Kidney (tissue), 13 donors: ENCODE measurements at regions not wholly inside any gene's neighbourhood (a gene's known extent, or its start where the extent isn't known, plus 50 kb on each side); places are given as distances from the start of the nearest gene placed in this dataset.

Experiments used
- DNase-seq, 5 donors: peaks; one replicate each; pipeline ENCODE4 v3.0.0-alpha.2; 2013 to 2020
- FAIRE-seq: peaks from 2 replicates; lab custom pipeline; 2012; peaks lifted over from hg19 to GRCh38; lab: Jason Lieb, UNC
- H3K27ac ChIP-seq, 2 donors: one replicate each; pipeline ENCODE4 v1.7.0; 2013; ENCODE audit warnings: low read depth in 2 of 2, low read length in 2 of 2, inconsistent platforms in 1 of 2
- H3K27me3 ChIP-seq: one replicate; pipeline ENCODE4 v1.7.1; 2013; ENCODE audit warnings: low read length, inconsistent platforms; ENCODE audit not compliant: control insufficient read depth, insufficient read depth
- H3K36me3 ChIP-seq, 3 donors: one replicate each; pipeline versions ENCODE4 v1.7.0 to v1.7.1; 2013; ENCODE audit warnings: low read length in 3 of 3, control low read depth in 1 of 3, inconsistent platforms in 1 of 3; ENCODE audit not compliant: insufficient read depth in 3 of 3, control insufficient read depth in 2 of 3
- H3K4me1 ChIP-seq, 3 donors: one replicate each; pipeline versions ENCODE4 v1.7.0 to v1.7.1; 2013; ENCODE audit warnings: low read length in 3 of 3, inconsistent platforms in 1 of 3, low read depth in 1 of 3; ENCODE audit not compliant: control insufficient read depth in 2 of 3, insufficient read depth in 2 of 3
- H3K4me3 ChIP-seq, 3 donors: one replicate each; pipeline versions ENCODE4 v1.7.0 to v1.8.1; 2013; ENCODE audit warnings: low read length in 3 of 3, control low read depth in 1 of 3, inconsistent platforms in 1 of 3
- H3K9ac ChIP-seq, 3 donors: one replicate each; pipeline versions ENCODE4 v1.7.0 to v1.7.1; 2013; ENCODE audit warnings: low read length in 3 of 3, control low read depth in 1 of 3, inconsistent platforms in 1 of 3
- H3K9me3 ChIP-seq, 3 donors: one replicate each; pipeline versions ENCODE4 v1.7.0 to v1.7.1; 2013; ENCODE audit warnings: low read length in 3 of 3, control low read depth in 1 of 3, inconsistent platforms in 1 of 3; ENCODE audit not compliant: control insufficient read depth in 2 of 3, insufficient read depth in 1 of 3
- CTCF ChIP-seq: IDR thresholded peaks from 3 replicates; pipeline ENCODE4 v1.5.1; 2012; ENCODE audit warnings: mild to moderate bottlenecking, moderate library complexity, borderline replicate concordance; ENCODE audit not compliant: insufficient read depth; ENCODE audit errors: extremely low read depth
- intact Hi-C: fragments of 100-400 bp; cut with DNase I; formaldehyde crosslinking; loops from one replicate; pipeline ENCODE4 v1.11.1; 2022
- donor health status: control.
- donor health status: control.
- donor health status: control.
- donor health status: control.
- donor health status: control.
- donor health status: DM: yes; HTN: yes; CAD: no.
- donor health status: Normal renal cell carcinoma (clear cell type).

DNA sequence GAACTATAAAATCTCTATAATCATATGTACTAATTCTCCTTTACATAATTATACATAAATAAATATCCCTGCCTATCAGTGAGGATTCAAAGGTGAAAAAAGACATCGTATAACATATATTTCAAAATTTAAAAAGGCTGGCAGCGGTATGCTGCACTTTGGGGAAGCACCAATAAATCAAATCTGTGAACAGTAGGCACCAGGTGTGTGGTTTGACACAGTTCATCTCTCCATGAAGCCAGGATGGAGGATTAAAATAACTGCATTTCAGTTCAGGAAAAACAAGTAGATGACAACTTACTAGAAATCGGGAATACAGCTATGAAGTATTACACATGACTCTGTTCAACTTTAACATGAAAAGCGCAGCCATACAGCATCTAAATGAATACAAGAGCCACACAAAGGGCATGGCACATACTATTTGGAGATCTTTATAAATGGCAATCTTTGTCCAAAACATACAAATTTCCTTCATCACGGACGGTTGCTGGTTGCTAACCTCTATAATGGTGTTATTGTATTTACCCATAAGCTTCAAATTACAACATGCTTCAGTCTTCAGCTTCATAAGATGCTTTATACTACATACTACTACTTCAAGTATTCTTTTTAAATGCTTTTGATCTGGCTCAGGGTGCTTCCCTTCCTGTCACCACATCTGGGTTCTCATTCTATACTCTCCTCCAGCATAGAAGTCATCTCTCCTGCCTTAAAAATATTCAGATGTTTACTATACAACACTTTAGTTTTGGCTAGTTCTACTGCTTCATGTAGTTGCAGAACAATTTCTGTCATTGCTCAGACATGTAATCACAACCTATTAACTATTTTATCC, 128.7 kb downstream of the KLF12 start:
- no peak overlapping the region for H3K4me3 ChIP-seq
- FAIRE-seq (no peak), DNase-seq (no peak)
- TF ChIP-seq CTCF: no peak
- no peaks in the 10 kb centered on the region for H3K36me3 ChIP-seq
- no peak overlapping the region for H3K27ac ChIP-seq
- no peaks in the 10 kb centered on the region for H3K9me3 ChIP-seq
- H3K4me1 ChIP-seq: no peaks in the 10 kb centered on the region
- no peak overlapping the region for H3K9ac ChIP-seq
- intact Hi-C loops: no loop called here
- H3K27me3 ChIP-seq: no peaks in the 10 kb centered on the region

- FAIRE-seq (no peak), DNase-seq (no peak)
- Histone ChIP-seq H3K4me3 (no peak overlapping the region), H3K4me1 (no peaks in the 10 kb centered on the region), H3K9ac (no peak overlapping the region), H3K9me3 (no peaks in the 10 kb centered on the region), H3K27me3 (no peaks in the 10 kb centered on the region), H3K36me3 (no peaks in the 10 kb centered on the region), H3K27ac (no peak overlapping the region)
- no peak for TF ChIP-seq CTCF
- intact Hi-C loops: no loop called here
Observed at GRCh38 chr13:74004109-74004508, 130.1 kb downstream of the KLF12 start.

GRCh38 chr13:74003374-74003773, 130.8 kb downstream of the KLF12 start:
- Histone ChIP-seq H3K36me3 (no peaks in the 10 kb centered on the region), H3K9ac (no peak overlapping the region), H3K4me3 (no peak overlapping the region), H3K27ac (no peak overlapping the region), H3K9me3 (no peaks in the 10 kb centered on the region), H3K27me3 (no peaks in the 10 kb centered on the region), H3K4me1 (no peaks in the 10 kb centered on the region)
- no peak for FAIRE-seq
- intact Hi-C loops: no loop called here
- no peak for TF ChIP-seq CTCF
- no peak for DNase-seq

GRCh38 chr13:74000876-74001275, 133.3 kb downstream of the KLF12 start:
- intact Hi-C loops: no loop called here
- TF ChIP-seq CTCF: no peak
- no peak overlapping the region for H3K27ac ChIP-seq
- H3K4me1 ChIP-seq: no peaks in the 10 kb centered on the region
- FAIRE-seq (no peak), DNase-seq (no peak)
- no peaks in the 10 kb centered on the region for H3K9me3 ChIP-seq
- H3K9ac ChIP-seq: no peak overlapping the region
- no peak overlapping the region for H3K4me3 ChIP-seq
- no peaks in the 10 kb centered on the region for H3K36me3 ChIP-seq
- H3K27me3 ChIP-seq: no peaks in the 10 kb centered on the region
